ENCODE measurements at regions not wholly inside any gene's neighbourhood (a gene's known extent, or its start where the extent isn't known, plus 50 kb on each side); places are given as distances from the start of the nearest gene placed in this dataset.

GRCh38 chr5:91228188-91228587, 154.9 kb downstream of the ARRDC3 start:
- H3K36me3 ChIP-seq (ENCODE audit: control insufficient read depth in 3 of 3, insufficient read depth in 3 of 3, low read length in 3 of 3) = no peaks in the 10 kb centered on the region
- no peak overlapping the region for H3K27ac ChIP-seq (ENCODE audit: low read depth, low read length)
- no peaks in the 10 kb centered on the region for H3K27me3 ChIP-seq (ENCODE audit: control insufficient read depth in 3 of 3, insufficient read depth in 3 of 3, low read length in 3 of 3)
- no peaks in the 10 kb centered on the region for H3K4me1 ChIP-seq (ENCODE audit: control insufficient read depth in 3 of 3, insufficient read depth in 3 of 3, low read length in 3 of 3)
- no peaks in the 10 kb centered on the region for H3K9me3 ChIP-seq (ENCODE audit: control insufficient read depth in 3 of 3, low read length in 3 of 3)
- H3K4me3 ChIP-seq (ENCODE audit: low read length in 3 of 3) = no peak overlapping the region
- H3K9ac ChIP-seq (ENCODE audit: low read depth in 1 of 3, low read length in 3 of 3) = no peak overlapping the region

- H3K4me1 ChIP-seq (ENCODE audit: control insufficient read depth in 3 of 3, insufficient read depth in 3 of 3, low read length in 3 of 3) = no peaks in the 10 kb centered on the region
- H3K36me3 ChIP-seq (ENCODE audit: control insufficient read depth in 3 of 3, insufficient read depth in 3 of 3, low read length in 3 of 3) = no peaks in the 10 kb centered on the region
These were observed 157.1 kb downstream of the ARRDC3 start for GRCh38 chr5:91225848-91226686.

GRCh38 chr5:91224969-91225368, 158.1 kb downstream of the ARRDC3 start:
- Histone ChIP-seq H3K36me3 (ENCODE audit: control insufficient read depth in 3 of 3, insufficient read depth in 3 of 3, low read length in 3 of 3) (no peaks in the 10 kb centered on the region), H3K27ac (ENCODE audit: low read depth, low read length) (no peak overlapping the region), H3K4me1 (ENCODE audit: control insufficient read depth in 3 of 3, insufficient read depth in 3 of 3, low read length in 3 of 3) (no peaks in the 10 kb centered on the region), H3K4me3 (ENCODE audit: low read length in 3 of 3) (no peak overlapping the region), H3K9ac (ENCODE audit: low read depth in 1 of 3, low read length in 3 of 3) (no peak overlapping the region), H3K9me3 (ENCODE audit: control insufficient read depth in 3 of 3, low read length in 3 of 3) (no peaks in the 10 kb centered on the region), H3K27me3 (ENCODE audit: control insufficient read depth in 3 of 3, insufficient read depth in 3 of 3, low read length in 3 of 3) (no peaks in the 10 kb centered on the region)

More at GRCh38 chr5:91225848-91226686, 157.1 kb downstream of the ARRDC3 start:
- no peak overlapping the region for H3K4me3 ChIP-seq (ENCODE audit: low read length in 3 of 3)
- no peak overlapping the region for H3K27ac ChIP-seq (ENCODE audit: low read depth, low read length)
- H3K9me3 ChIP-seq (ENCODE audit: control insufficient read depth in 3 of 3, low read length in 3 of 3) = no peaks in the 10 kb centered on the region
- no peaks in the 10 kb centered on the region for H3K27me3 ChIP-seq (ENCODE audit: control insufficient read depth in 3 of 3, insufficient read depth in 3 of 3, low read length in 3 of 3)
- H3K9ac ChIP-seq (ENCODE audit: low read depth in 1 of 3, low read length in 3 of 3) = no peak overlapping the region

GRCh38 chr5:91224456-91224855, 158.7 kb downstream of the ARRDC3 start:
- Histone ChIP-seq H3K9me3 (ENCODE audit: control insufficient read depth in 3 of 3, low read length in 3 of 3) (no peaks in the 10 kb centered on the region), H3K27me3 (ENCODE audit: control insufficient read depth in 3 of 3, insufficient read depth in 3 of 3, low read length in 3 of 3) (no peaks in the 10 kb centered on the region), H3K9ac (ENCODE audit: low read depth in 1 of 3, low read length in 3 of 3) (no peak overlapping the region), H3K4me3 (ENCODE audit: low read length in 3 of 3) (no peak overlapping the region), H3K27ac (ENCODE audit: low read depth, low read length) (no peak overlapping the region), H3K36me3 (ENCODE audit: control insufficient read depth in 3 of 3, insufficient read depth in 3 of 3, low read length in 3 of 3) (no peaks in the 10 kb centered on the region), H3K4me1 (ENCODE audit: control insufficient read depth in 3 of 3, insufficient read depth in 3 of 3, low read length in 3 of 3) (no peaks in the 10 kb centered on the region)

- Histone ChIP-seq H3K36me3 (ENCODE audit: control insufficient read depth in 3 of 3, insufficient read depth in 3 of 3, low read length in 3 of 3) (no peaks in the 10 kb centered on the region), H3K4me3 (ENCODE audit: low read length in 3 of 3) (no peak overlapping the region), H3K9ac (ENCODE audit: low read depth in 1 of 3, low read length in 3 of 3) (no peak overlapping the region), H3K4me1 (ENCODE audit: control insufficient read depth in 3 of 3, insufficient read depth in 3 of 3, low read length in 3 of 3) (no peaks in the 10 kb centered on the region), H3K27ac (ENCODE audit: low read depth, low read length) (no peak overlapping the region), H3K27me3 (ENCODE audit: control insufficient read depth in 3 of 3, insufficient read depth in 3 of 3, low read length in 3 of 3) (no peaks in the 10 kb centered on the region), H3K9me3 (ENCODE audit: control insufficient read depth in 3 of 3, low read length in 3 of 3) (no peaks in the 10 kb centered on the region)
These were observed 159.2 kb downstream of the ARRDC3 start for GRCh38 chr5:91223886-91224285.

GRCh38 chr5:91222482-91222881, 160.6 kb downstream of the ARRDC3 start:
- Histone ChIP-seq H3K4me3 (ENCODE audit: low read length in 3 of 3) (no peak overlapping the region), H3K9me3 (ENCODE audit: control insufficient read depth in 3 of 3, low read length in 3 of 3) (no peaks in the 10 kb centered on the region), H3K36me3 (ENCODE audit: control insufficient read depth in 3 of 3, insufficient read depth in 3 of 3, low read length in 3 of 3) (no peaks in the 10 kb centered on the region), H3K9ac (ENCODE audit: low read depth in 1 of 3, low read length in 3 of 3) (no peak overlapping the region), H3K4me1 (ENCODE audit: control insufficient read depth in 3 of 3, insufficient read depth in 3 of 3, low read length in 3 of 3) (no peaks in the 10 kb centered on the region), H3K27me3 (ENCODE audit: control insufficient read depth in 3 of 3, insufficient read depth in 3 of 3, low read length in 3 of 3) (no peaks in the 10 kb centered on the region), H3K27ac (ENCODE audit: low read depth, low read length) (no peak overlapping the region)

GRCh38 chr5:91221917-91222316, 161.2 kb downstream of the ARRDC3 start:
- Histone ChIP-seq H3K4me1 (ENCODE audit: control insufficient read depth in 3 of 3, insufficient read depth in 3 of 3, low read length in 3 of 3) (no peaks in the 10 kb centered on the region), H3K9me3 (ENCODE audit: control insufficient read depth in 3 of 3, low read length in 3 of 3) (no peaks in the 10 kb centered on the region)

GRCh38 chr5:91219803-91220371, 163.2 kb downstream of the ARRDC3 start:
- Histone ChIP-seq H3K9ac (ENCODE audit: low read depth in 1 of 3, low read length in 3 of 3) (no peak overlapping the region), H3K4me1 (ENCODE audit: control insufficient read depth in 3 of 3, insufficient read depth in 3 of 3, low read length in 3 of 3) (no peaks in the 10 kb centered on the region), H3K27ac (ENCODE audit: low read depth, low read length) (peak overlapping the region; percentile 17), H3K9me3 (ENCODE audit: control insufficient read depth in 3 of 3, low read length in 3 of 3) (no peaks in the 10 kb centered on the region), H3K36me3 (ENCODE audit: control insufficient read depth in 3 of 3, insufficient read depth in 3 of 3, low read length in 3 of 3) (no peaks in the 10 kb centered on the region), H3K27me3 (ENCODE audit: control insufficient read depth in 3 of 3, insufficient read depth in 3 of 3, low read length in 3 of 3) (no peaks in the 10 kb centered on the region), H3K4me3 (ENCODE audit: low read length in 3 of 3) (no peak overlapping the region)

More at GRCh38 chr5:91221917-91222316, 161.2 kb downstream of the ARRDC3 start:
- Histone ChIP-seq H3K27ac (ENCODE audit: low read depth, low read length) (no peak overlapping the region), H3K9ac (ENCODE audit: low read depth in 1 of 3, low read length in 3 of 3) (no peak overlapping the region), H3K36me3 (ENCODE audit: control insufficient read depth in 3 of 3, insufficient read depth in 3 of 3, low read length in 3 of 3) (no peaks in the 10 kb centered on the region), H3K27me3 (ENCODE audit: control insufficient read depth in 3 of 3, insufficient read depth in 3 of 3, low read length in 3 of 3) (no peaks in the 10 kb centered on the region), H3K4me3 (ENCODE audit: low read length in 3 of 3) (no peak overlapping the region)

GRCh38 chr5:91219091-91219802, 163.9 kb downstream of the ARRDC3 start:
- Histone ChIP-seq H3K4me1 (ENCODE audit: control insufficient read depth in 3 of 3, insufficient read depth in 3 of 3, low read length in 3 of 3) (no peaks in the 10 kb centered on the region), H3K9ac (ENCODE audit: low read depth in 1 of 3, low read length in 3 of 3) (no peak overlapping the region), H3K36me3 (ENCODE audit: control insufficient read depth in 3 of 3, insufficient read depth in 3 of 3, low read length in 3 of 3) (no peaks in the 10 kb centered on the region), H3K27me3 (ENCODE audit: control insufficient read depth in 3 of 3, insufficient read depth in 3 of 3, low read length in 3 of 3) (no peaks in the 10 kb centered on the region), H3K27ac (ENCODE audit: low read depth, low read length) (peak overlapping the region; percentile 17), H3K4me3 (ENCODE audit: low read length in 3 of 3) (no peak overlapping the region), H3K9me3 (ENCODE audit: control insufficient read depth in 3 of 3, low read length in 3 of 3) (no peaks in the 10 kb centered on the region)

GRCh38 chr5:91217859-91218258, 165.3 kb downstream of the ARRDC3 start:
- Histone ChIP-seq H3K4me1 (ENCODE audit: control insufficient read depth in 3 of 3, insufficient read depth in 3 of 3, low read length in 3 of 3) (peaks cover 0 to under 1% (median 0%) of the 10 kb centered on the region in 3 donors), H3K27me3 (ENCODE audit: control insufficient read depth in 3 of 3, insufficient read depth in 3 of 3, low read length in 3 of 3) (no peaks in the 10 kb centered on the region), H3K36me3 (ENCODE audit: control insufficient read depth in 3 of 3, insufficient read depth in 3 of 3, low read length in 3 of 3) (no peaks in the 10 kb centered on the region), H3K27ac (ENCODE audit: low read depth, low read length) (no peak overlapping the region), H3K9ac (ENCODE audit: low read depth in 1 of 3, low read length in 3 of 3) (no peak overlapping the region), H3K9me3 (ENCODE audit: control insufficient read depth in 3 of 3, low read length in 3 of 3) (no peaks in the 10 kb centered on the region), H3K4me3 (ENCODE audit: low read length in 3 of 3) (no peak overlapping the region)
